Trophoblast cell (in vitro differentiated cells and primary cell): ENCODE measurements at regions not wholly inside any gene's neighbourhood (a gene's known extent, or its start where the extent isn't known, plus 50 kb on each side); places are given as distances from the start of the nearest gene placed in this dataset.

ENCODE experiments used
- DNase-seq, 2 donors: peaks; one replicate each; pipeline ENCODE4 v3.0.0-alpha.2; 2016
- H2AFZ ChIP-seq: 2 replicates; pipeline ENCODE4 v1.6.1; 2013; ENCODE audit warnings: low read length, moderate library complexity, mild to moderate bottlenecking; ENCODE audit not compliant: insufficient read depth, poor library complexity
- H2AK5ac ChIP-seq: 2 replicates; pipeline ENCODE4 v1.6.1; 2013; ENCODE audit warnings: mild to moderate bottlenecking, low read length
- H2BK120ac ChIP-seq: 2 replicates; pipeline ENCODE4 v1.6.1; 2013; ENCODE audit warnings: low read length, mild to moderate bottlenecking, moderate library complexity; ENCODE audit not compliant: insufficient read depth, poor library complexity
- H2BK12ac ChIP-seq: 2 replicates; pipeline ENCODE4 v1.6.1; 2013; ENCODE audit warnings: mild to moderate bottlenecking, low read length, moderate library complexity
- H2BK5ac ChIP-seq: 2 replicates; pipeline ENCODE4 v1.6.1; 2013; ENCODE audit warnings: low read length, low read depth, moderate library complexity, mild to moderate bottlenecking; ENCODE audit not compliant: poor library complexity
- H3K14ac ChIP-seq: 2 replicates; pipeline ENCODE4 v1.6.1; 2013; ENCODE audit warnings: mild to moderate bottlenecking, low read length
- H3K18ac ChIP-seq: 2 replicates; pipeline ENCODE4 v1.6.1; 2013; ENCODE audit warnings: mild to moderate bottlenecking, low read length
- H3K23ac ChIP-seq: 2 replicates; pipeline ENCODE4 v1.6.1; 2013; ENCODE audit warnings: low read length
- H3K27ac ChIP-seq: 2 replicates; pipeline ENCODE4 v1.5.1; 2013; ENCODE audit warnings: low read depth, mild to moderate bottlenecking, inconsistent platforms, low read length, moderate library complexity
- H3K27me3 ChIP-seq: 2 replicates; pipeline ENCODE4 v1.6.1; 2013; ENCODE audit warnings: inconsistent platforms, mild to moderate bottlenecking, low read length, moderate library complexity; ENCODE audit not compliant: insufficient read depth
- H3K36me3 ChIP-seq, 2 experiments: 1 replicate in 1 of 2; 2 replicates in 1 of 2; pipeline ENCODE4 v1.6.1; 2013; ENCODE audit warnings: low read length in 2 of 2, mild to moderate bottlenecking in 2 of 2, moderate library complexity in 1 of 2; ENCODE audit not compliant: insufficient read depth in 2 of 2, control insufficient read depth in 1 of 2
- H3K4ac ChIP-seq: 2 replicates; pipeline ENCODE4 v1.6.1; 2013; ENCODE audit warnings: low read depth, mild to moderate bottlenecking, low read length, moderate library complexity
- H3K4me1 ChIP-seq, 2 experiments: 1 replicate in 1 of 2; 2 replicates in 1 of 2; pipeline ENCODE4 v1.6.1; 2013; ENCODE audit warnings: low read length in 2 of 2, mild to moderate bottlenecking in 2 of 2, moderate library complexity in 1 of 2; ENCODE audit not compliant: insufficient read depth in 2 of 2, control insufficient read depth in 1 of 2
- H3K4me2 ChIP-seq: 2 replicates; pipeline ENCODE4 v1.6.1; 2013; ENCODE audit warnings: inconsistent platforms, mild to moderate bottlenecking, low read length, moderate library complexity
- H3K4me3 ChIP-seq: 2 replicates; pipeline ENCODE4 v1.5.1; 2013; ENCODE audit warnings: mild to moderate bottlenecking, low read depth, low read length, inconsistent platforms
- H3K79me1 ChIP-seq: one replicate; pipeline ENCODE4 v1.6.1; 2013; ENCODE audit warnings: low read length
- H3K79me2 ChIP-seq: 2 replicates; pipeline ENCODE4 v1.6.1; 2013; ENCODE audit warnings: low read length, mild to moderate bottlenecking; ENCODE audit not compliant: control insufficient read depth, insufficient read depth, poor library complexity
- H3K9ac ChIP-seq: 2 replicates; pipeline ENCODE4 v1.6.1; 2013; ENCODE audit warnings: mild to moderate bottlenecking, low read length
- H3K9me3 ChIP-seq: 2 replicates; pipeline ENCODE4 v1.6.1; 2013; ENCODE audit warnings: low read depth, mild to moderate bottlenecking, control low read depth, inconsistent platforms, low read length; ENCODE audit not compliant: insufficient read depth
- H4K12ac ChIP-seq: 2 replicates; pipeline ENCODE4 v1.6.1; 2013; ENCODE audit warnings: low read depth, mild to moderate bottlenecking, low read length, moderate library complexity
- H4K8ac ChIP-seq: 2 replicates; pipeline ENCODE4 v1.6.1; 2013; ENCODE audit warnings: low read depth, mild to moderate bottlenecking, low read length, moderate library complexity
- H4K91ac ChIP-seq: one replicate; pipeline ENCODE4 v1.6.1; 2013; ENCODE audit warnings: low read depth, mild to moderate bottlenecking, low read length, moderate library complexity
- WGBS: extraction: QIAGEN DNeasy Blood & Tissue Kit; methylation state at CpG from one replicate; pipeline ENCODE4 v1.1.7; 2013; ENCODE audit warnings: missing lambda C conversion rate; ENCODE audit not compliant: insufficient read length, insufficient coverage; ENCODE audit errors: extremely low coverage; 5-methylcytosine and 5-hydroxymethylcytosine counted together

DNA sequence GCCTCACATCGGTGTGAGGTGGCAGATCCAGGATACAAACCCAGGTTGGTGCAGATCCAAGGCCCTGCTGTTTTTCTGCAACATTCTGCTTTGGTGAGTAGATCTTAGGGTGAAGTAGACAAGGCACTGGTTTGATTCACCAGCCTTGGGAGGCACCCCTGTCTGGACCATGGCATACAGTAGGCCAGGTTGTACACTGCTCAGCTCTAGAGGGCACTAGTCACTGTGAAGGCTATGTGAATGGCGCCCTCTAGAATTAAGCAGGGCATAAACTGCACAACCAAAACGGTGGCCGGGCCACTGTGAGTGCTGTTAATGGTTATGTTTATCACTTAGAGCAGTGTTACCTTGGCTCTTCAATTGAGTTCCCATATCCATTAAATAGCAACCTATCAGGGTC is 280.6 kb upstream of the PWP1 start:
- H3K4me3 ChIP-seq = no peak overlapping the region
- H2BK5ac ChIP-seq = no peak overlapping the region
- H3K23ac ChIP-seq = no peak overlapping the region
- no peak overlapping the region for H2AK5ac ChIP-seq
- H3K9ac ChIP-seq = no peak overlapping the region
- H3K4me1 ChIP-seq = peaks cover 4 to 8% of the 10 kb centered on the region in 2 experiments
- no peaks in the 10 kb centered on the region for H3K9me3 ChIP-seq
- no peaks in the 10 kb centered on the region for H3K79me2 ChIP-seq
- no peak overlapping the region for H3K4me2 ChIP-seq
- no peak overlapping the region for H4K91ac ChIP-seq
- no peak overlapping the region for H3K18ac ChIP-seq
- no peaks in the 10 kb centered on the region for H3K27me3 ChIP-seq
- no peaks in the 10 kb centered on the region for H3K36me3 ChIP-seq
- peak in 1 of 2 donors; percentile 8 for DNase-seq
- no peak overlapping the region for H2BK120ac ChIP-seq
- H2BK12ac ChIP-seq = no peak overlapping the region
- no peak overlapping the region for H4K12ac ChIP-seq
- no peak overlapping the region for H3K4ac ChIP-seq
- WGBS = no CpG with 5 or more reads among the region's 4 CpGs
- no peak overlapping the region for H3K14ac ChIP-seq
- H3K27ac ChIP-seq = no peak overlapping the region
- no peak overlapping the region for H4K8ac ChIP-seq
- no peaks in the 10 kb centered on the region for H3K79me1 ChIP-seq
- no peak overlapping the region for H2AFZ ChIP-seq

DNA sequence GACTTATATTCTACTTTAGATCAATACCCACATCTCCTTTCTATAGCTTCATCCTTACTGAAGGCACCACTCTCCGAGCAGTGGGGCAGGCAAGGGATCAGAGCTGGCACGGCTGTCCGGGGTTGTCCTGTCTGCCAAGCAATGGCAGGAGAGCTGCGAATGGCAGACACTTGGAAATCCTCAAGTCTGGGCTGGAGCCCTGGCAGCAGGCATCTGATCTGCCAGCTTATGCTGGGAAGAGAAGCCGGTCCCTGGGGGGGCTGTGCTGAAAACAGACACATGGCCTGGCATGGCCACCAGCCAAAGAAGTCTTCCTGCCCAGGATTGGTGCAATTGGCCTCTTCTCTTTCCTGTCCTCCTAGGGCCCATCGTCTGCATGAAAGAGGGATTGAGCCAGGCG is 280.2 kb upstream of the PWP1 start:
- no peak for DNase-seq
- H2BK5ac ChIP-seq = no peak overlapping the region
- no peaks in the 10 kb centered on the region for H3K27me3 ChIP-seq
- no peak overlapping the region for H2AK5ac ChIP-seq
- H3K27ac ChIP-seq = no peak overlapping the region
- no peak overlapping the region for H3K14ac ChIP-seq
- no peak overlapping the region for H3K4ac ChIP-seq
- H4K91ac ChIP-seq = no peak overlapping the region
- H3K79me1 ChIP-seq = no peaks in the 10 kb centered on the region
- no peaks in the 10 kb centered on the region for H3K36me3 ChIP-seq
- no peak overlapping the region for H3K9ac ChIP-seq
- H4K12ac ChIP-seq = no peak overlapping the region
- H2BK120ac ChIP-seq = no peak overlapping the region
- H3K4me2 ChIP-seq = no peak overlapping the region
- no peak overlapping the region for H3K4me3 ChIP-seq
- no peak overlapping the region for H3K23ac ChIP-seq
- H3K9me3 ChIP-seq = no peaks in the 10 kb centered on the region
- peaks cover 4 to 8% of the 10 kb centered on the region in 2 experiments for H3K4me1 ChIP-seq
- no peak overlapping the region for H2BK12ac ChIP-seq
- WGBS = no CpG with 5 or more reads among the region's 7 CpGs
- H4K8ac ChIP-seq = no peak overlapping the region
- H3K79me2 ChIP-seq = no peaks in the 10 kb centered on the region
- H2AFZ ChIP-seq = no peak overlapping the region
- no peak overlapping the region for H3K18ac ChIP-seq

DNA sequence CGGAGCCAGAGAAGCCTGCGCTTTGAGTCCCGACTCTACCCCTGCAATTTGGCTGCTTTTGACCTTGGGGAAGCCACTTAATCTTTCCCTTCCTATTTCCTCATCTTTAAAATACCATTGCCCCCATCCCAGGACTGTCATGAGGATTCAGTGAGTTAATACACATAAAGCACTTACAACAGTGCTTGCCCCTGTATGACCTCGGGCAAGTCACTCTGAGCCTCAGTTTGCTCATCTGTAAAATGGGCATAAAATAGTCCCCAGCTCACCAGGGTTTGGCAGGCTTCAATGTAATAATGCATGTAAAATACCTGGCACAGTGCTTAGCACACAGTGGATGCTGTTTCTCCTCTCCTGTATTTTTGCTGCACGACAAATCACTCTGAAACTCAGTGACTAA is 278.7 kb upstream of the PWP1 start:
- Histone ChIP-seq H2AFZ (no peak overlapping the region), H3K27me3 (no peaks in the 10 kb centered on the region), H2AK5ac (no peak overlapping the region), H3K79me1 (no peaks in the 10 kb centered on the region), H4K12ac (no peak overlapping the region), H3K14ac (no peak overlapping the region), H3K4me2 (no peak overlapping the region), H3K9me3 (no peaks in the 10 kb centered on the region), H3K36me3 (no peaks in the 10 kb centered on the region), H3K4ac (no peak overlapping the region), H3K79me2 (no peaks in the 10 kb centered on the region), H2BK12ac (no peak overlapping the region), H4K8ac (no peak overlapping the region), H3K4me1 (peaks cover 0 to 2% of the 10 kb centered on the region in 2 experiments), H3K23ac (no peak overlapping the region), H2BK5ac (no peak overlapping the region), H3K9ac (no peak overlapping the region), H4K91ac (no peak overlapping the region), H3K18ac (no peak overlapping the region), H2BK120ac (no peak overlapping the region), H3K27ac (no peak overlapping the region), H3K4me3 (no peak overlapping the region)
- DNase-seq = no peak
- WGBS = no CpG with 5 or more reads among the region's 5 CpGs

DNA sequence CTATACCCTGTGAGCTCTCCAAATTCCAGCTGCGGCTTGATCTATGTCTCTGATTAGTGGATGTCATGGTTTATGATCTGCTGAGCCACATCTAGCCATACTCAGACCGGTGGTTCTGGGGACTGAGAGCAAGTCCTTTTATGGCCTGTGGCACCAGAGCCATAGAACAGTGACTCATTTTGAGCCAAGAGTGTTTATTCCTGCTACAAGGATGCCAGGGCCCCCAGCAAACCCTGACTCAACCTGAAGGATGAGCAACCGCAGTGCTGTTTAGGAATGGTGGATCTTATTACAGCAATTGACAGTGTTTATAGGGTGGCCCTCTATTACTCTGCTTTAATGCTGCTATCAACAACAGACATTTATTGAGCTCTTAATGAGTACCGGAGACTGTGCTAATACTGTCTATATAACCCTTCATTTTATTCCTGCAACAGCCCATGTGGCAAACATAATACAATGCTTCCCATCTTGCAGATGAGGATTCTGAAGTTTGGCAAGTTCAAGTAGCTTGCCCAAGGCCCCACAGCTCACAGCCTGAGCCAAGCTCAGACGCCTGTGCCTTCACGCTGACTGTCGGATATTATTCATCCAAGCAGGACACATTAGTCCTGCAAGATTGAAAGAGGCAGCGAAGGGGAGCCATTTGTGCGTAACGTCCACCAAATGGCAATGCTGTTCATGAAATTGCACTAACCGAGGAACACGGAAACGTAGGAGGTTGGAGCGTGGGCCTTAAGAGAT is 273.6 kb upstream of the PWP1 start:
- Histone ChIP-seq H2AK5ac (no peak overlapping the region), H3K4me1 (no peaks in the 10 kb centered on the region), H2BK12ac (no peak overlapping the region), H3K4ac (no peak overlapping the region), H3K9ac (no peak overlapping the region), H3K27me3 (no peaks in the 10 kb centered on the region), H2BK120ac (no peak overlapping the region), H3K4me2 (no peak overlapping the region), H2BK5ac (no peak overlapping the region), H3K9me3 (no peaks in the 10 kb centered on the region), H4K91ac (no peak overlapping the region), H3K36me3 (no peaks in the 10 kb centered on the region), H3K79me2 (no peaks in the 10 kb centered on the region), H3K27ac (no peak overlapping the region), H4K12ac (no peak overlapping the region), H3K79me1 (no peaks in the 10 kb centered on the region), H2AFZ (no peak overlapping the region), H4K8ac (no peak overlapping the region), H3K18ac (no peak overlapping the region), H3K14ac (no peak overlapping the region), H3K4me3 (no peak overlapping the region), H3K23ac (no peak overlapping the region)
- WGBS = no CpG with 5 or more reads among the region's 14 CpGs
- no peak for DNase-seq
